IPS-20b (cell line): ENCODE measurements at regions not wholly inside any gene's neighbourhood (a gene's known extent, or its start where the extent isn't known, plus 50 kb on each side); places are given as distances from the start of the nearest gene placed in this dataset.
"Not testable (repeated sequence)": the region's sequence is repeated elsewhere in the genome, so short reads cannot be mapped to it uniquely, and the experiment has no call there.

ENCODE experiments used
- H3K27ac ChIP-seq: one replicate; pipeline ENCODE4 v1.5.1; 2013; ENCODE audit warnings: low read length
- H3K27me3 ChIP-seq: 2 replicates; pipeline ENCODE4 v1.6.1; 2013; ENCODE audit warnings: mild to moderate bottlenecking, low read length, inconsistent platforms; ENCODE audit not compliant: insufficient read depth
- H3K36me3 ChIP-seq: 2 replicates; pipeline ENCODE4 v1.6.1; 2013; ENCODE audit warnings: low read depth, mild to moderate bottlenecking, inconsistent platforms, low read length, moderate library complexity; ENCODE audit not compliant: insufficient read depth
- H3K4me1 ChIP-seq: 2 replicates; pipeline ENCODE4 v1.6.1; 2013; ENCODE audit warnings: mild to moderate bottlenecking, control low read depth, inconsistent platforms, low read length, moderate library complexity; ENCODE audit not compliant: insufficient read depth
- H3K4me3 ChIP-seq: 2 replicates; pipeline ENCODE4 v1.5.1; 2013; ENCODE audit warnings: mild to moderate bottlenecking, low read length, inconsistent platforms
- H3K9ac ChIP-seq: 2 replicates; pipeline ENCODE4 v1.6.1; 2013; ENCODE audit warnings: low read depth, mild to moderate bottlenecking, inconsistent platforms, low read length, moderate library complexity
- H3K9me3 ChIP-seq: 2 replicates; pipeline ENCODE4 v1.6.1; 2013; ENCODE audit warnings: mild to moderate bottlenecking, low read depth, low read length, inconsistent platforms; ENCODE audit not compliant: insufficient read depth

DNA sequence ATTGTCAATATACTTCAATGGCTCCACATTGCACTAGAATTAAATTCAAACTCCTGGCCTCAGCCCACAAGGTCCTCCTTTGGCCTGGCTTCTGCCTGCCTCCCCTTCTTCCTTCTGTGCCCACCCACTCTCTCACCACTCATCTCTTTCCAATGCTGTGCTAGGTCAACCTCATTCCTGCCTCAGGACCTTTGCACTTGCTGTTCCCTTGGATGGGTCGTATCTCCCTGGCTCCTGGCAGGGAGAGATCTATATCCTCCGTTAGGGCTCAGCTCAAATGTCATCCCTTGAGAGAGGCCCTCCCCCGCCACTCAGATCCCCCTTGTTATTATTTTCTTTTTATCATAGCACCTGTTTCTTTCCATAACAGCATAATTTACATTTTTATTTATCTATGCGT, 79.9 kb upstream of the LHX5 start:
- Histone ChIP-seq H3K9me3 (no peaks in the 10 kb centered on the region), H3K4me3 (no peak overlapping the region), H3K27ac (no peak overlapping the region), H3K36me3 (no peaks in the 10 kb centered on the region), H3K4me1 (no peaks in the 10 kb centered on the region), H3K27me3 (peaks cover 10% of the 10 kb centered on the region), H3K9ac (no peak overlapping the region)

DNA sequence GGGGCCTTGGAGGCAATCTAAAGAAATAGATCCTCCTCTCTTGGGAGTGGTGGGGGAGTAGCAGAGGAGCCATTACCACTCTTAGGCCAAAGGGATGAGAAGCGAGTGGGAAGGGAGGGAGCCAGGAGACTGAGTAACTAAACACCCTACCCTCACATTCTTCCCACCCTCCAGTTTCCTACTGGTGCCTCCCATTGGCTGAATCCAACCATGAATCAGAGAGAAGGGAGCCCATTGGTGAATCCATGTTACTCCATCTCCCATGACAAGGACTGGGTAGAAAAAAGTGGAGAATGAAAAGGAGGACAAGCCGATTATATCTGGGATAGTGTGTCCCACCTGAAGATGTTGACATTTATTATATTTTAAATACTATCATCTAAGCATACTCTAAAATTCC, 76.8 kb upstream of the LHX5 start:
- Histone ChIP-seq H3K27me3 (peaks cover 10% of the 10 kb centered on the region), H3K9me3 (no peaks in the 10 kb centered on the region), H3K9ac (no peak overlapping the region), H3K27ac (no peak overlapping the region), H3K4me3 (no peak overlapping the region), H3K4me1 (no peaks in the 10 kb centered on the region), H3K36me3 (no peaks in the 10 kb centered on the region)

DNA sequence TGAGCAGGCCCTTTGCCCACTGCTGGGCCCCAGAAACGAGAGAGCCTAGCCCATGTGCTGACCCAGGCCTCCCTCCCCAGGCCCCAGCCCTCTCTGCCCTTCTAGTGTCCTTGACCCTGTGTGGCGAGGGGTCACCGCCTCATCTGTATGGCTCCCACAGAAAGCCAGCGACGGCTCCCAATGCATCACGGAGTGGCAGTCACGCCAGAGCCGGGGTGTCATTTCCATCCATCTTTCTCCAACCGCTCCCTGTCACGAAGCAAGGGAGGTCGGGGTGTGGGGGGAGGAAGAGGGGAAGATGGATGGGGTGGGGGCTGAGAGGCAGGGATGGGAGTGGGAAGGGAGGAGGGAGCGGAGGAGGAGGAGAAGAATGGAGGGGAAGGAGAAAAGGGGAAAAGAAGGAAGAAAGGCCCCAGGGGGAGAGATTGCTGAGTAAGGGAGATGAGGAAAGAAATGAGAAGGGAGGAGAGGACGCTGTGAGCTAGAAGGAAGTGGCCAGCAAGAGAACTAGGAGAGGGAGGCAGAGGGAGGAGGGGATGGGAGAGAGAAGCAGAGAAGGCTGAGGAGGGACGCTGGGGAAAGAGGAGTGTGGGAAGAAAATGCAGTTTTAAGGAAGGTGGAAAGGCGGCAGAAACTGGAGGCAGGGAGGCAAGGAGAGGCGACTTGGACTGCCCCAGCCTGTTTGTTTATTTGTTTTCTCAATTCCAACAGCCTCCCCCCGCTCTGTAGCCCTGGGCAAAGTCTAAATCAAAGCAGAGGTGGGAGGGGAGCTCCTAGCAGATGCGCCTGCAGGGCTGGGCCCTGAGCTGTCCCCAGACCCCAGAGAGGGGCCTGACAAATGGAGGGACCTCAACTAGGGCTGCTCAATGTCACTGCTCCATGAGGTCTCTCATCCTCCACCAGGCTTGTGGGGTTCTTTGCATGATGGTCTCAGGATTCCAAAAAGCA, 75.5 kb upstream of the LHX5 start:
- H3K27ac ChIP-seq = no peak overlapping the region
- no peaks in the 10 kb centered on the region for H3K36me3 ChIP-seq
- H3K4me3 ChIP-seq = no peak overlapping the region
- H3K27me3 ChIP-seq = peaks cover 10% of the 10 kb centered on the region
- H3K9ac ChIP-seq = no peak overlapping the region
- no peaks in the 10 kb centered on the region for H3K4me1 ChIP-seq
- H3K9me3 ChIP-seq = no peaks in the 10 kb centered on the region

DNA sequence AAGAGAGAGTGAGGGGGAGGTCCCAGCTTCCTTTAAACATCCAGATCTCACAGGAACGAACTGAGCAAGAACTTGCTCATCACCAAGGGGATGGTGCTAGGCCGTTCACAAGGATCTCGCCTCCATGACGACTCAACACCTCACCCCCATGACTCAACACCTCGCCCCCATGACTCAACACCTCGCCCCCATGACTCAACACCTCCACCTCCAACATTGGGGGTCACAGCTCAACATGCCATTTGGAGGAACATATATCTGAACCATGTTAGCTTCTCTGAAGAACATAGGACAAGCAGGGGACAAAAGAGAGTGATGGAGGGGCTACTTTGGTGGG, 66.0 kb upstream of the LHX5 start:
- H3K36me3 ChIP-seq = no peaks in the 10 kb centered on the region
- no peaks in the 10 kb centered on the region for H3K4me1 ChIP-seq
- peaks cover 14% of the 10 kb centered on the region; the same call in 1 of the 2 replicates for H3K27me3 ChIP-seq
- no peak overlapping the region for H3K4me3 ChIP-seq
- H3K27ac ChIP-seq = no peak overlapping the region
- no peak overlapping the region for H3K9ac ChIP-seq
- no peaks in the 10 kb centered on the region for H3K9me3 ChIP-seq

DNA sequence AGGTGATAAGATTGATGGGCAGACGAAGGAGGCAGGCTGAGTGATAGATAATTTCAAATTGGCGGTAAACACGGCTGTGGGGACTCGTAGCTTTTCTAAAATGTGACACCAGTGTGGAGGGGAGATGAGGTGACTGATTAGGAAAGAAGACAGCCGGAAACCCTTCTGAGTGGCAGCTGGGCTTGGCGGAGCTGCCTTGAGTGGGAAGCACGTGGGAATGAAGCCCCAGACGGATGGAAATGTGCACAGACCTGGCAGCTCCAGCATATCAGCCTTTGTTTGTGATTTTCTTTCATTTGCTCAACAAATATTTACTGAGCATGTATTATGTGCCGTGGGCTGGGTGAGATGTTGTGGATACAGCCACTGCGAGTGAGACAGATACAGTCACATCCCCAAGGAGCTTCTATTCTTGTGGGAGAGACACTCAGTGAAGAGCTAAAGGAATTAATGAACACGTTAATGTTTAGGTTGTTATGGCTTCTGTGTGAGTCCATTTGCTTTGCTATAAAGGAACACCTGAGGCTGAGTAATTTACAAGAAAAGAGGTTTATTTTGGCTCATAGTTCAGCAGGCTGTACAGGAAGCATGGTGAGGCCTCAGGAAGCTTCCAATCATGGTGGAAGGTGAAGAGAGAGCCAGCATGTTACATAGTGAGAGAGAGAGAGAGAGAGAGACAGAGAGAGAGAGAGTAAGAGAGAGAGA, 65.5 kb upstream of the LHX5 start:
- H3K4me1 ChIP-seq = no peaks in the 10 kb centered on the region
- H3K36me3 ChIP-seq = no peaks in the 10 kb centered on the region
- H3K27me3 ChIP-seq = peaks cover 14% of the 10 kb centered on the region; the same call in 1 of the 2 replicates
- H3K27ac ChIP-seq = no peak overlapping the region
- H3K4me3 ChIP-seq = no peak overlapping the region
- H3K9ac ChIP-seq = no peak overlapping the region
- no peaks in the 10 kb centered on the region for H3K9me3 ChIP-seq

DNA sequence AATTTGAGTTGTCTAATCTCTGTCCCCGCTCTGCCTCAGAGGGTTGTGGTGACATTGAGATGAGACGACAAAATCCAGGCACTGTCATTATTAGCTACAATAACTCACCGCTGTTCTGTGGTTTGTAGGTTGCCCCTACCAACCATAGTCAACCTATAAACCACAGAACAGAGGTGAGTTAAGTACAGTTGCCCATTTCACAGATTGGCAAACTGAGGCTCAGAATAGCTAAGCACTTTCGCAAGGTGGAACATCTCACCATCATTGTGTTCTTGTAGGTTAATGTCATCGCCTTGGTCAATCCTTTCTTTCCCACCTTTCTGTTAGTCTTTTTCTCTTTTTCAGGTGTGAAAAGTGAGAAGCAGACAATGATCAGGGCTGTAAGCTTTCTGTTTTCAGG, 63.4 kb upstream of the LHX5 start:
- H3K27ac ChIP-seq = no peak overlapping the region
- H3K9ac ChIP-seq = no peak overlapping the region
- no peak overlapping the region for H3K4me3 ChIP-seq
- peaks cover 4% of the 10 kb centered on the region; the same call in 1 of the 2 replicates for H3K9me3 ChIP-seq
- no peaks in the 10 kb centered on the region for H3K36me3 ChIP-seq
- no peaks in the 10 kb centered on the region for H3K4me1 ChIP-seq
- peaks cover 14% of the 10 kb centered on the region; the same call in 1 of the 2 replicates for H3K27me3 ChIP-seq

DNA sequence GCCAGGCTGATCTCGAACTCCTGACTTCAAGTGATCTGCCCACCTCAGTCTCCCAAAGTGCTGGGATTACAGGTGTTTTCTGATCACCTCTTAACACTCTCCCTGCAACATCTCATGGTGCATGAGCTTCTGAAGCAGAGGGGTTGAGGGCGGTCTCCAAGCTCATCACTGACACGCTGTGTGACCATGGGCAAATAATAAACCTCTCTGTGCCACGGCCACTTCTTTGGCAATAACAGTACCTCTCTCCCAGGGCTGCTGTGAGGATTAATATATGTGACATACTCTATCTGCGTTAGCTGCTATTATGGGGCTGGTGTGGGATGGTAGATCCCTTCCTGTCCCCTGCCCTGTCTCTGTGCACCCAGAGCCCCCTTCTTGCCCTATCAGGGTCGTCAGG, 62.9 kb upstream of the LHX5 start:
- Histone ChIP-seq H3K4me1 (peaks cover under 1% of the 10 kb centered on the region; the same call in 1 of the 2 replicates), H3K9me3 (peaks cover 4% of the 10 kb centered on the region; the same call in 1 of the 2 replicates), H3K9ac (no peak overlapping the region), H3K36me3 (no peaks in the 10 kb centered on the region), H3K27ac (no peak overlapping the region), H3K4me3 (no peak overlapping the region), H3K27me3 (peaks cover 14% of the 10 kb centered on the region; the same call in 1 of the 2 replicates)

DNA sequence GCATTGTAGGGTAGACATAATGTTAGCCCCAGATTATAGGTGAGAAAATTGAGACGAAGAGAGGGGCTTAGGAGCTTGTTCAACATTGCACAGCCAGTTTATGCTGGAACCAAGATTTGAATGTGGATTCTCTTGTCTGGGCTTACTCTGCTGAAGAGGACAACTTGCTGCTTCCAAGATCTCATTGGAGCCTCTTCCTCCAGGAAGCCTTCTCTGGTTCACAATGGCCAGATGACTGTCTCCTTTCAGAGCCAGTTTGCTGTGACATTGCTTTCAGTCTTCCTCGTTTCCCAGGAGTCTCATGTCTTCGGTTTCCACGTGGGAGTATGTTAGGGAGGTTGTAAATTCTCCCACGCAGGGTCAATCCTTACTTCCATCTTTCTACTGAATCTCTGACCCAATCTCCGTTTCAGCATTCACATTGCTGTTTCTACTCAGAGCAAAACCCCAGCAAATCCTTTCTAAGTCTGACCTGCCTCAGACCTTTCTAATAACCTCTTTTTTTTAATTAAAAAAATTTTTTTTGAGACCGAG, 62.2 kb upstream of the LHX5 start:
- Histone ChIP-seq H3K4me1 (peaks cover 7% of the 10 kb centered on the region; the same call in 1 of the 2 replicates), H3K36me3 (no peaks in the 10 kb centered on the region), H3K9ac (no peak overlapping the region), H3K27me3 (peaks cover 18% of the 10 kb centered on the region), H3K4me3 (no peak overlapping the region), H3K27ac (no peak overlapping the region), H3K9me3 (peaks cover 4% of the 10 kb centered on the region; the same call in 1 of the 2 replicates)

DNA sequence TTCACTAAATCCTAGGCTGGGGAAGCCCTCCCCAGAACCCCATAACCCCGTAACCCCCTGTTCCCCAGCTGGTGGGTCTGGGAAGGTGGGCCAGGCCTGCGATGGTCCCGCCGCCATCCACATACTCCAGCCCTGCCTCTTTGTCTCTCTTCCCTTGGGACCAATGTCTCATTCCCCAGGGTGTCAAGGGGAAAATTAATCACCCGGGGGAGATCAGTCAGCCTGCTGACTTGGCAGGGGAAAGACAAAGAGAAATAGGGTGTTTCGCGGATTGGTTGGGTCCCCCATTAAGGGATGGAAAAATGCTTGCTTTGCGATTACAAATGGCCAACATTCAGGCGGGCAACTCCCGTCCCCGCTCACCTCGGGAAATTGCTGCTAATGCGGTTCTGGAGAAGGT, 60.6 kb upstream of the LHX5 start:
- peaks cover 13% of the 10 kb centered on the region; the same call in 1 of the 2 replicates for H3K4me1 ChIP-seq
- H3K9ac ChIP-seq = no peak overlapping the region
- H3K9me3 ChIP-seq = peaks cover 4% of the 10 kb centered on the region; the same call in 1 of the 2 replicates
- H3K36me3 ChIP-seq = no peaks in the 10 kb centered on the region
- H3K4me3 ChIP-seq = no peak overlapping the region
- H3K27ac ChIP-seq = no peak overlapping the region
- peaks cover 19% of the 10 kb centered on the region for H3K27me3 ChIP-seq

DNA sequence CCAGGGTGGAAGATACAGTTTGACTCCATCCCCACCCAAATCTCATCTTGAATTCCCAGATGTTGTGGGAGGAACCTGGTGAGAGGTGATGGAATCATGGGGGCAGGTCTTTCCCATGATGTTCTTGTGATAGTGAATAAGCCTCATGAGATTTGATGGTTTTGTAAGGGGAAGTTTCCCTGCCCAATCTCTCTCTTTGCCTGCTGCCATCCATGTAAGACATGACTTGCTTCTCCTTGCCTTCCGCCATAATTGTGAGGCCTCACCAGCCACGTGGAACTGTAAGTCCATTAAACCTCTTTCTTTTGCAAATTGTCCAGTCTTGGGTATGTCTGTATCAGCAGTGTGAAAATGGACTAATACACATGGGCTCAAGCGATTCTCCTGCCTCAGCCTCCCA, 59.4 kb upstream of the LHX5 start:
- not testable (repeated sequence) for H3K9me3 ChIP-seq, H3K27ac ChIP-seq, H3K4me3 ChIP-seq, H3K9ac ChIP-seq, H3K36me3 ChIP-seq
- peaks cover 13% of the 10 kb centered on the region; the same call in 1 of the 2 replicates for H3K4me1 ChIP-seq
- peaks cover 19% of the 10 kb centered on the region for H3K27me3 ChIP-seq

DNA sequence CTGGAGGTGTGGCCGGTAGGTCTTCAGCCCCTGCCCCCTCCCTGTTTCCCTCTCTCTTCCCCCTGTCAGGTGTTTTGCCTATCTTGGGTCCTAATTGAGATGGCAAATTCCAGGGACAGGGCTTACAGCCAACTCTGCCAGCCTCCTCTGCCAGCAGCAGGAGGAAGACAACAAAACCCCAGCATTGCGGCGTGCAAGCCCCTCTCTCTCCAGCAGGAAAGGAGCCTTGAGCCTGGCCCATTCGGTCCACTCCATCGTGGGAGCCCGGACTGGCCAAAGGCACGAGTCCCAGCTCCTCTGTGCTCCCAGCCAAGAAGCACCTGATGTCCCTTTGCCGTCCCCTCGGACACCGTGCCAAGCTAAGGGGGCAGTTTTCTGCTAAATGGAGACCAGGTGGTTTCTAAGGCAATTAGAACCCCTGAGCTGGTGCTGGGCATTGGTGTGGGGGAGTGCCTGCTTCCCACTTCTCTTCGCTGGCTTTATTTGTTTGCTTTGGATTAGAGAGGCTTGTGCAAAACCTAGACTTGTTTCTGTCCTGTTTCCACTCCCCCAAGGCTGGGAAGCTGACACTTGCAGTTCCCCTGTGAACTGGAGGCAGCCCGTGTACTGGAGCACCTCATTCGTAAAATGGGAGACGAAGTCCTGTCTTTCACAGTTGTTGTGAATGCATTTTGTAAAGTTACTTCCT, 57.1 kb upstream of the LHX5 start:
- H3K4me1 ChIP-seq = peaks cover 13% of the 10 kb centered on the region; the same call in 1 of the 2 replicates
- H3K36me3 ChIP-seq = no peaks in the 10 kb centered on the region
- no peak overlapping the region for H3K27ac ChIP-seq
- H3K9ac ChIP-seq = no peak overlapping the region
- H3K9me3 ChIP-seq = peaks cover 4% of the 10 kb centered on the region; the same call in 1 of the 2 replicates
- H3K27me3 ChIP-seq = peaks cover 12% of the 10 kb centered on the region
- H3K4me3 ChIP-seq = no peak overlapping the region
